ENCODE measurements at regions not wholly inside any gene's neighbourhood (a gene's known extent, or its start where the extent isn't known, plus 50 kb on each side); places are given as distances from the start of the nearest gene placed in this dataset.

GRCh38 chr5:173786286-173787187 lies 101.6 kb upstream of the CPEB4 start:
- H3K9me3 ChIP-seq (ENCODE audit: control insufficient read depth, insufficient read depth, low read length), result no peaks in the 10 kb centered on the region
- H3K36me3 ChIP-seq (ENCODE audit: insufficient read depth, low read length), result no peaks in the 10 kb centered on the region
- no peak overlapping the region for H3K9ac ChIP-seq (ENCODE audit: low read depth, low read length)
- peaks cover 10% of the 10 kb centered on the region; the same call in 1 of the 2 replicates for H3K4me1 ChIP-seq (ENCODE audit: insufficient read depth, low read length)

- H3K9ac ChIP-seq (ENCODE audit: low read depth, low read length), result no peak overlapping the region
- peaks cover 5% of the 10 kb centered on the region; the same call in 1 of the 2 replicates for H3K4me1 ChIP-seq (ENCODE audit: insufficient read depth, low read length)
- no peaks in the 10 kb centered on the region for H3K9me3 ChIP-seq (ENCODE audit: control insufficient read depth, insufficient read depth, low read length)
- no peaks in the 10 kb centered on the region for H3K36me3 ChIP-seq (ENCODE audit: insufficient read depth, low read length)
Measured at GRCh38 chr5:173789031-173789920, 98.9 kb upstream of the CPEB4 start.

- no peaks in the 10 kb centered on the region for H3K9me3 ChIP-seq (ENCODE audit: control insufficient read depth, insufficient read depth, low read length)
- no peak overlapping the region for H3K9ac ChIP-seq (ENCODE audit: low read depth, low read length)
- no peaks in the 10 kb centered on the region for H3K36me3 ChIP-seq (ENCODE audit: insufficient read depth, low read length)
- H3K4me1 ChIP-seq (ENCODE audit: insufficient read depth, low read length), result peaks cover 5% of the 10 kb centered on the region; the same call in 1 of the 2 replicates
Measured at GRCh38 chr5:173790177-173790719, 97.9 kb upstream of the CPEB4 start.

GRCh38 chr5:173790836-173791546 lies 97.2 kb upstream of the CPEB4 start:
- no peak overlapping the region for H3K9ac ChIP-seq (ENCODE audit: low read depth, low read length)

GRCh38 chr5:173791878-173792277 lies 96.3 kb upstream of the CPEB4 start:
- Histone ChIP-seq H3K4me1 (ENCODE audit: insufficient read depth, low read length) (no peaks in the 10 kb centered on the region), H3K36me3 (ENCODE audit: insufficient read depth, low read length) (no peaks in the 10 kb centered on the region), H3K9me3 (ENCODE audit: control insufficient read depth, insufficient read depth, low read length) (no peaks in the 10 kb centered on the region), H3K9ac (ENCODE audit: low read depth, low read length) (no peak overlapping the region)

More at GRCh38 chr5:173790836-173791546, 97.2 kb upstream of the CPEB4 start:
- peaks cover 5% of the 10 kb centered on the region; the same call in 1 of the 2 replicates for H3K4me1 ChIP-seq (ENCODE audit: insufficient read depth, low read length)
- H3K36me3 ChIP-seq (ENCODE audit: insufficient read depth, low read length), result no peaks in the 10 kb centered on the region
- no peaks in the 10 kb centered on the region for H3K9me3 ChIP-seq (ENCODE audit: control insufficient read depth, insufficient read depth, low read length)

GRCh38 chr5:173792781-173793547 lies 95.2 kb upstream of the CPEB4 start:
- no peak overlapping the region for H3K9ac ChIP-seq (ENCODE audit: low read depth, low read length)
- H3K4me1 ChIP-seq (ENCODE audit: insufficient read depth, low read length), result no peaks in the 10 kb centered on the region
- H3K9me3 ChIP-seq (ENCODE audit: control insufficient read depth, insufficient read depth, low read length), result no peaks in the 10 kb centered on the region
- no peaks in the 10 kb centered on the region for H3K36me3 ChIP-seq (ENCODE audit: insufficient read depth, low read length)

- Histone ChIP-seq H3K9me3 (ENCODE audit: control insufficient read depth, insufficient read depth, low read length) (no peaks in the 10 kb centered on the region), H3K9ac (ENCODE audit: low read depth, low read length) (no peak overlapping the region), H3K4me1 (ENCODE audit: insufficient read depth, low read length) (no peaks in the 10 kb centered on the region), H3K36me3 (ENCODE audit: insufficient read depth, low read length) (no peaks in the 10 kb centered on the region)
Measured at GRCh38 chr5:173793648-173794548, 94.3 kb upstream of the CPEB4 start.

- Histone ChIP-seq H3K9ac (ENCODE audit: low read depth, low read length) (no peak overlapping the region), H3K36me3 (ENCODE audit: insufficient read depth, low read length) (no peaks in the 10 kb centered on the region), H3K4me1 (ENCODE audit: insufficient read depth, low read length) (no peaks in the 10 kb centered on the region), H3K9me3 (ENCODE audit: control insufficient read depth, insufficient read depth, low read length) (no peaks in the 10 kb centered on the region)
Measured at GRCh38 chr5:173794901-173795416, 93.2 kb upstream of the CPEB4 start.

- Histone ChIP-seq H3K4me1 (ENCODE audit: insufficient read depth, low read length) (no peaks in the 10 kb centered on the region), H3K36me3 (ENCODE audit: insufficient read depth, low read length) (no peaks in the 10 kb centered on the region), H3K9ac (ENCODE audit: low read depth, low read length) (no peak overlapping the region), H3K9me3 (ENCODE audit: control insufficient read depth, insufficient read depth, low read length) (no peaks in the 10 kb centered on the region)
Measured at GRCh38 chr5:173795601-173796000, 92.5 kb upstream of the CPEB4 start.

- Histone ChIP-seq H3K36me3 (ENCODE audit: insufficient read depth, low read length) (no peaks in the 10 kb centered on the region), H3K9ac (ENCODE audit: low read depth, low read length) (no peak overlapping the region), H3K9me3 (ENCODE audit: control insufficient read depth, insufficient read depth, low read length) (no peaks in the 10 kb centered on the region), H3K4me1 (ENCODE audit: insufficient read depth, low read length) (no peaks in the 10 kb centered on the region)
Measured at GRCh38 chr5:173796721-173797495, 91.2 kb upstream of the CPEB4 start.

- no peaks in the 10 kb centered on the region for H3K9me3 ChIP-seq (ENCODE audit: control insufficient read depth, insufficient read depth, low read length)
- H3K9ac ChIP-seq (ENCODE audit: low read depth, low read length), result no peak overlapping the region
- H3K36me3 ChIP-seq (ENCODE audit: insufficient read depth, low read length), result no peaks in the 10 kb centered on the region
- no peaks in the 10 kb centered on the region for H3K4me1 ChIP-seq (ENCODE audit: insufficient read depth, low read length)
Measured at GRCh38 chr5:173798127-173798810, 89.9 kb upstream of the CPEB4 start.

All from ES-I3 (cell line).